ENCODE measurements at regions not wholly inside any gene's neighbourhood (a gene's known extent, or its start where the extent isn't known, plus 50 kb on each side); places are given as distances from the start of the nearest gene placed in this dataset.
A peak's percentile ranks its signal among the peaks of the same experiment; 100 is the strongest.

GRCh38 chr6:14273191-14273590 is 155.6 kb downstream of the CD83 start:
- no peak overlapping the region for H3K4me3 ChIP-seq (replicated peaks in 1 of 4; ENCODE audit: control extremely low read depth in 1 of 4, insufficient read depth in 1 of 4, low read depth in 3 of 4, low read length in 4 of 4)

DNA sequence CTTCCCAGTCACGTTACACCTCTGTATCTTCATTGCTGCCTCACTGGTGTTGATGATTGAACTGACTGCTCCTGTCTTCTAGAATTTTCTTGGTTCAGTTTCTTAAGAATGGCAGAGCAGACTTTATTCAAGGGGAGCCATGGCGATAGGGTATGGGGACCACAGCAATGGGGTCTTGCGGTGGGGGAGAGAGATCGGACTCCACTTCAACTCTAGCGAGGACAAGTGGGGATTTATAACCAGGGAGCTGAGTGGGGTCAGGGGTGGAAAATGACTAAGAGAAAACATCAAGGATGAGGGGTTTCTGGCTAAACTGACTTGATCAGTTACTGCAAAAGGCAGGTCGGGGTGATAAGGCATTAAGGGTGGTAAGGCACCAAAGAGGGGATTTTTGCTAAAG is 156.4 kb downstream of the CD83 start:
- Histone ChIP-seq H3K4me3 (replicated peaks in 1 of 4; ENCODE audit: control extremely low read depth in 1 of 4, insufficient read depth in 1 of 4, low read depth in 3 of 4, low read length in 4 of 4) (no peak overlapping the region), H3K79me2 (ENCODE audit: control insufficient read depth, insufficient read depth, low read length) (no peaks in the 10 kb centered on the region), H4K20me1 (ENCODE audit: control insufficient read depth, extremely low read depth, insufficient read depth, low read length) (no peaks in the 10 kb centered on the region), H3K9ac (ENCODE audit: insufficient read depth, low read length) (no peak overlapping the region), H3K4me1 (ENCODE audit: control insufficient read depth, extremely low read depth, insufficient read depth, low read length) (no peaks in the 10 kb centered on the region), H3K27me3 (ENCODE audit: control insufficient read depth, insufficient read depth, low read length) (no peaks in the 10 kb centered on the region), H3K27ac (ENCODE audit: insufficient read depth, low read length) (no peak overlapping the region), H3K36me3 (ENCODE audit: control insufficient read depth, insufficient read depth, low read length) (no peaks in the 10 kb centered on the region), H3K9me3 (ENCODE audit: control insufficient read depth, insufficient read depth, low read depth, low read length) (no peaks in the 10 kb centered on the region), H3K4me2 (ENCODE audit: extremely low read depth, insufficient read depth, low read length) (no peak overlapping the region), H2AFZ (ENCODE audit: low read length) (no peak overlapping the region)
- no peak for DNase-seq (ENCODE audit: low read depth in 2 of 2)
- TF ChIP-seq CTCF (conservative IDR thresholded peaks at IDR 0.05 in 1 of 2, IDR thresholded peaks at IDR 0.05 in 1 of 2; ENCODE audit: low read depth in 1 of 2, low read length in 2 of 2) (no peak), EZH2 (IDR thresholded peaks at IDR 0.05; ENCODE audit: low read length, missing control alignments) (no peak)

More at GRCh38 chr6:14273191-14273590, 155.6 kb downstream of the CD83 start:
- Histone ChIP-seq H3K9me3 (ENCODE audit: control insufficient read depth, insufficient read depth, low read depth, low read length) (no peaks in the 10 kb centered on the region), H2AFZ (ENCODE audit: low read length) (no peak overlapping the region), H3K4me2 (ENCODE audit: extremely low read depth, insufficient read depth, low read length) (no peak overlapping the region), H3K79me2 (ENCODE audit: control insufficient read depth, insufficient read depth, low read length) (no peaks in the 10 kb centered on the region), H4K20me1 (ENCODE audit: control insufficient read depth, extremely low read depth, insufficient read depth, low read length) (no peaks in the 10 kb centered on the region), H3K36me3 (ENCODE audit: control insufficient read depth, insufficient read depth, low read length) (no peaks in the 10 kb centered on the region), H3K27ac (ENCODE audit: insufficient read depth, low read length) (no peak overlapping the region), H3K9ac (ENCODE audit: insufficient read depth, low read length) (no peak overlapping the region), H3K4me1 (ENCODE audit: control insufficient read depth, extremely low read depth, insufficient read depth, low read length) (no peaks in the 10 kb centered on the region), H3K27me3 (ENCODE audit: control insufficient read depth, insufficient read depth, low read length) (no peaks in the 10 kb centered on the region)
- DNase-seq (ENCODE audit: low read depth in 2 of 2) = no peak
- no peak for TF ChIP-seq CTCF (conservative IDR thresholded peaks at IDR 0.05 in 1 of 2, IDR thresholded peaks at IDR 0.05 in 1 of 2; ENCODE audit: low read depth in 1 of 2, low read length in 2 of 2)
- no peak for TF ChIP-seq EZH2 (IDR thresholded peaks at IDR 0.05; ENCODE audit: low read length, missing control alignments)

GRCh38 chr6:14274546-14275492 is 157.2 kb downstream of the CD83 start:
- Histone ChIP-seq H2AFZ (ENCODE audit: low read length) (no peak overlapping the region), H3K27ac (ENCODE audit: insufficient read depth, low read length) (no peak overlapping the region), H3K4me2 (ENCODE audit: extremely low read depth, insufficient read depth, low read length) (no peak overlapping the region), H3K79me2 (ENCODE audit: control insufficient read depth, insufficient read depth, low read length) (no peaks in the 10 kb centered on the region), H3K36me3 (ENCODE audit: control insufficient read depth, insufficient read depth, low read length) (no peaks in the 10 kb centered on the region), H3K4me1 (ENCODE audit: control insufficient read depth, extremely low read depth, insufficient read depth, low read length) (no peaks in the 10 kb centered on the region), H3K27me3 (ENCODE audit: control insufficient read depth, insufficient read depth, low read length) (no peaks in the 10 kb centered on the region), H3K9ac (ENCODE audit: insufficient read depth, low read length) (no peak overlapping the region), H3K9me3 (ENCODE audit: control insufficient read depth, insufficient read depth, low read depth, low read length) (no peaks in the 10 kb centered on the region), H4K20me1 (ENCODE audit: control insufficient read depth, extremely low read depth, insufficient read depth, low read length) (no peaks in the 10 kb centered on the region), H3K4me3 (replicated peaks in 1 of 4; ENCODE audit: control extremely low read depth in 1 of 4, insufficient read depth in 1 of 4, low read depth in 3 of 4, low read length in 4 of 4) (no peak overlapping the region)
- no peak for TF ChIP-seq CTCF (conservative IDR thresholded peaks at IDR 0.05 in 1 of 2, IDR thresholded peaks at IDR 0.05 in 1 of 2; ENCODE audit: low read depth in 1 of 2, low read length in 2 of 2)
- no peak for TF ChIP-seq EZH2 (IDR thresholded peaks at IDR 0.05; ENCODE audit: low read length, missing control alignments)
- peak in 1 of 2 donors; percentile 22 for DNase-seq (ENCODE audit: low read depth in 2 of 2)
